HL-60 (cell line): ENCODE measurements at regions not wholly inside any gene's neighbourhood (a gene's known extent, or its start where the extent isn't known, plus 50 kb on each side); places are given as distances from the start of the nearest gene placed in this dataset.

Experiments
- DNase-seq, 2 experiments: peaks; one replicate each; pipeline ENCODE4 v3.0.0-alpha.2; 2010 to 2020; ENCODE audit warnings: low read depth in 1 of 2, low spot score in 1 of 2
- H3K27ac ChIP-seq: fragments of 250-450 bp; sonication (Bioruptor Pico); replicated peaks from 2 replicates; pipeline ENCODE4 v1.5.1; 2020; ENCODE audit warnings: mild to moderate bottlenecking, moderate library complexity
- H3K27me3 ChIP-seq: fragments of 250-450 bp; sonication (Bioruptor Pico); 2 replicates; pipeline ENCODE4 v1.5.1; 2021; ENCODE audit warnings: mild to moderate bottlenecking, moderate library complexity; ENCODE audit not compliant: insufficient read depth, poor library complexity, severe bottlenecking
- H3K4me3 ChIP-seq: replicated peaks from 2 replicates; pipeline ENCODE4 v1.5.1; 2011; ENCODE audit warnings: mild to moderate bottlenecking, control low read depth, low read length; ENCODE audit not compliant: insufficient read depth
- CTCF ChIP-seq: IDR thresholded peaks from one replicate; pipeline ENCODE4 v1.5.1; 2011; ENCODE audit warnings: low read length, control low read depth, inconsistent platforms; ENCODE audit not compliant: insufficient read depth
- GABPA ChIP-seq: IDR thresholded peaks from 2 replicates; pipeline ENCODE4 v1.6.1; 2012; ENCODE audit warnings: low read depth
- POLR2AphosphoS5 ChIP-seq: IDR thresholded peaks from 2 replicates; pipeline ENCODE4 v1.6.1; 2012; ENCODE audit warnings: low read depth
- REST ChIP-seq: IDR thresholded peaks from 2 replicates; pipeline ENCODE4 v1.6.1; 2012; ENCODE audit warnings: low read depth; ENCODE audit not compliant: insufficient replicate concordance
- SPI1 ChIP-seq: IDR thresholded peaks from 2 replicates; pipeline ENCODE4 v1.6.1; 2012; ENCODE audit warnings: low read depth, mild to moderate bottlenecking, borderline replicate concordance

GRCh38 chr14:38724621-38725020 lies 378.4 kb downstream of the SEC23A start:
- H3K27me3 ChIP-seq: no peaks in the 10 kb centered on the region
- TF ChIP-seq REST: no peak
- TF ChIP-seq POLR2AphosphoS5: no peak
- no peak for TF ChIP-seq SPI1
- no peak for TF ChIP-seq CTCF
- TF ChIP-seq GABPA: no peak
- no peak for DNase-seq
- no peak overlapping the region for H3K27ac ChIP-seq
- no peak overlapping the region for H3K4me3 ChIP-seq

- DNase-seq: no peak
- H3K27me3 ChIP-seq: no peaks in the 10 kb centered on the region
- no peak for TF ChIP-seq GABPA
- TF ChIP-seq SPI1: no peak
- TF ChIP-seq CTCF: no peak
- no peak for TF ChIP-seq POLR2AphosphoS5
- TF ChIP-seq REST: no peak
- H3K27ac ChIP-seq: no peak overlapping the region
- no peak overlapping the region for H3K4me3 ChIP-seq
These were observed 379.1 kb downstream of the SEC23A start for GRCh38 chr14:38723959-38724358.

- TF ChIP-seq POLR2AphosphoS5: no peak
- TF ChIP-seq REST: no peak
- no peak for TF ChIP-seq GABPA
- TF ChIP-seq CTCF: no peak
- no peak for TF ChIP-seq SPI1
- no peak overlapping the region for H3K4me3 ChIP-seq
- DNase-seq: no peak
- no peaks in the 10 kb centered on the region for H3K27me3 ChIP-seq
- no peak overlapping the region for H3K27ac ChIP-seq
These were observed 379.8 kb downstream of the SEC23A start for GRCh38 chr14:38723277-38723676.
